ENCODE measurements at regions not wholly inside any gene's neighbourhood (a gene's known extent, or its start where the extent isn't known, plus 50 kb on each side); places are given as distances from the start of the nearest gene placed in this dataset.
"Not testable (repeated sequence)": the region's sequence is repeated elsewhere in the genome, so short reads cannot be mapped to it uniquely, and the experiment has no call there.

- Histone ChIP-seq H3K27me3 (ENCODE audit: insufficient read depth, low read length) (no peaks in the 10 kb centered on the region), H2AFZ (ENCODE audit: low read depth, low read length, poor library complexity, severe bottlenecking) (no peak overlapping the region), H3K4me1 (ENCODE audit: control insufficient read depth in 1 of 2, insufficient read depth in 2 of 2, low read length in 2 of 2) (no peaks in the 10 kb centered on the region), H3K4me3 (replicated peaks in 1 of 2; ENCODE audit: low read depth in 1 of 2, low read length in 2 of 2) (no peak overlapping the region), H3K27ac (ENCODE audit: low read depth, low read length) (no peak overlapping the region), H3K79me2 (ENCODE audit: insufficient read depth, low read length) (no peaks in the 10 kb centered on the region), H3K9ac (ENCODE audit: low read length) (no peak overlapping the region), H3K9me3 (ENCODE audit: control insufficient read depth in 1 of 2, insufficient read depth in 1 of 2, low read depth in 1 of 2, low read length in 2 of 2) (no peaks in the 10 kb centered on the region), H3K9me2 (ENCODE audit: insufficient read depth) (no peaks in the 10 kb centered on the region), H3K36me3 (ENCODE audit: control insufficient read depth in 1 of 2, insufficient read depth in 2 of 2, low read length in 2 of 2) (no peaks in the 10 kb centered on the region), H3K4me2 (ENCODE audit: low read length) (no peak overlapping the region), H4K20me1 (ENCODE audit: insufficient read depth) (no peaks in the 10 kb centered on the region)
- POLR2A ChIA-PET, result no interaction called here
- BruUV-seq (replicated peaks), result no TSS peak
- TF ChIP-seq SP1 (IDR thresholded peaks at IDR 0.05; ENCODE audit: low read depth) (no peak), ATF3 (IDR thresholded peaks at IDR 0.05) (no peak), SIN3A (IDR thresholded peaks at IDR 0.05; ENCODE audit: low read depth) (no peak), REST (IDR thresholded peaks at IDR 0.05; ENCODE audit: low read depth) (no peak), SRF (IDR thresholded peaks at IDR 0.05; ENCODE audit: low read depth) (no peak), YY1 (IDR thresholded peaks at IDR 0.05; ENCODE audit: extremely low read depth, insufficient replicate concordance, low read depth, low read length) (no peak)
- DNase-seq (ENCODE audit: low read depth, low spot score), result no peak
- RAD21 ChIA-PET (ENCODE audit: low non-redundant PET in 1 of 2, low total read pairs in 2 of 2, uncharacterized antibody in 2 of 2, unreplicated experiment in 2 of 2), result interaction anchor here in 1 of 2 experiments (0.6 kb wide), 1 partner anchor 962 kb away, joined by 3 read pairs; the partner anchor contains the start of gene TENT5A
- intact Hi-C loops (cut with micrococcal nuclease), result no loop called here
- CTCF ChIA-PET, result no interaction called here
- no peak for ATAC-seq
Measured at GRCh38 chr6:80789912-80790570, 683.6 kb downstream of the BCKDHB start.

- H3K9ac ChIP-seq (ENCODE audit: low read length); H3K4me3 ChIP-seq (replicated peaks in 1 of 2; ENCODE audit: low read depth in 1 of 2, low read length in 2 of 2); H3K79me2 ChIP-seq (ENCODE audit: insufficient read depth, low read length); H3K9me2 ChIP-seq (ENCODE audit: insufficient read depth); H3K27me3 ChIP-seq (ENCODE audit: insufficient read depth, low read length); H4K20me1 ChIP-seq (ENCODE audit: insufficient read depth); H3K4me1 ChIP-seq (ENCODE audit: control insufficient read depth in 1 of 2, insufficient read depth in 2 of 2, low read length in 2 of 2); intact Hi-C loops (cut with micrococcal nuclease); H2AFZ ChIP-seq (ENCODE audit: low read depth, low read length, poor library complexity, severe bottlenecking); H3K9me3 ChIP-seq (ENCODE audit: control insufficient read depth in 1 of 2, insufficient read depth in 1 of 2, low read depth in 1 of 2, low read length in 2 of 2); BruUV-seq (replicated peaks); DNase-seq (ENCODE audit: low read depth, low spot score); H3K36me3 ChIP-seq (ENCODE audit: control insufficient read depth in 1 of 2, insufficient read depth in 2 of 2, low read length in 2 of 2); POLR2A ChIA-PET; ATAC-seq; RAD21 ChIA-PET (ENCODE audit: low non-redundant PET in 1 of 2, low total read pairs in 2 of 2, uncharacterized antibody in 2 of 2, unreplicated experiment in 2 of 2); H3K4me2 ChIP-seq (ENCODE audit: low read length); CTCF ChIA-PET; H3K27ac ChIP-seq (ENCODE audit: low read depth, low read length): not testable (repeated sequence)
Measured at GRCh38 chr6:80783271-80783670, 676.8 kb downstream of the BCKDHB start.
